ENCODE measurements at regions not wholly inside any gene's neighbourhood (a gene's known extent, or its start where the extent isn't known, plus 50 kb on each side); places are given as distances from the start of the nearest gene placed in this dataset.

DNA sequence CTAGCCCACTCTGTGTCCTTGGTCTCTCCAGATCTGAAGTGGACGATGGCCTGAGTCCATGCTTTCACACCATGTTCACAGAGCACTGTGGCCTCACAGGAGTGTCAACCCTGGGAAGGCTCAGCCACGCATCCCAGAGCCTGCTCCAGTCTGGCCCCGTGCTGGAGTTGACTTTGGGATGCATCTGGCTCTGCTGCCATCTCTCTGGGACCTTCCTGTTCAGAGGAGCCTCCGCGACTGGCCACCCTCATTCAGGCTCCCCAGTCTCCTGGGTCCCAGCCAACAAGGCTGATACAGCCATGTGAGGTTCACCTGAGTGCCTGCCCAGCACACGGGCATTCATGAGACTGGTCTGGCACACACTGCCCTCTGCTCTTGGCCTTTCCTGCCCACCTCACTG lies 199.7 kb upstream of the RAB6C start:
- DNase-seq (ENCODE audit: low read depth in 2 of 2): no peak

DNA sequence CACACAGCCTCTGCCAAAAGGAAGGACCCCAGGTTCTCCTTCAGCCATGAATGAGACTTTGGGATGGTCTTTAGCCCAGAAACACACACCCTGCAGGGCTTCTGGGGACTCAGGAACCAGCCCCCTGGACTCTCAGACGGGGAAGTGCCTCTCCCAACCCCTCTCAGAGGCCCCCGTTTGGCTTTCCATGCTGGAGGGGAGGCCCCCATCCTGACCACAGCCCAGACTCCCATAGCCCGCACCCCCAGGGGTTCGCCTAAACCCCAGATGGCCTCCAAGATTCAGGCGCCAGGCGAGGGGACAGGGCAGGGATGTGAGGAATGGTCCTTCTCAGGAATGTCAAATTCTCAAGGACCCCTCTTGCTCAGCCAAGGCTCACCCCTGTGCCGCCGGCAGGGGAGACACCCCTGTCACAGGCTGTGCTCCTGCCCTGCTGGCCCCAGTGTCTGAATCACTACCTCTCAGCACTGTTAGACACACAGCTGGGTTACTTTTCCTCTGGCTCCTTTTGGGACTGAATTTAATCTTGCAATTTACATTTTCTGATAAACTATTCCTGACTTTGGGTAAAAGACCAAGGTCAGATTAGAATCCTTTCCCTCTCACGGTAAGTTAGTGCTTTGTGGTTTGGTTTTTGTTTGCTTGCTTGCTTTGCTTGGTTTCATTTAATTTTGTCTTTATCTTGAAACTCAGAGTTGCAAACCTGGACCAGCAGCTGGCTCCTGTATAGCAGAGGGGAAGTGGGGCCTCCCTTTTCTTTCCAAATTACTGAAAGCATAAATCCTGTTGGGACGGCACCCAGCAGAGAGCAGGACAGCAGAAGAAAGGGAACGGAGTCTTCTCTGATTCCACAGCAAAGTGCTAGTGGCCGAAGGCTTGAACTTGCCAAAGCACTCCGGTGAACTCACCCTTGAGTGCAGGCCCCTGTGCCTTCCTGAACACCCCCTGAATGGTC lies 198.9 kb upstream of the RAB6C start:
- DNase-seq (ENCODE audit: low read depth in 2 of 2): no peak

DNA sequence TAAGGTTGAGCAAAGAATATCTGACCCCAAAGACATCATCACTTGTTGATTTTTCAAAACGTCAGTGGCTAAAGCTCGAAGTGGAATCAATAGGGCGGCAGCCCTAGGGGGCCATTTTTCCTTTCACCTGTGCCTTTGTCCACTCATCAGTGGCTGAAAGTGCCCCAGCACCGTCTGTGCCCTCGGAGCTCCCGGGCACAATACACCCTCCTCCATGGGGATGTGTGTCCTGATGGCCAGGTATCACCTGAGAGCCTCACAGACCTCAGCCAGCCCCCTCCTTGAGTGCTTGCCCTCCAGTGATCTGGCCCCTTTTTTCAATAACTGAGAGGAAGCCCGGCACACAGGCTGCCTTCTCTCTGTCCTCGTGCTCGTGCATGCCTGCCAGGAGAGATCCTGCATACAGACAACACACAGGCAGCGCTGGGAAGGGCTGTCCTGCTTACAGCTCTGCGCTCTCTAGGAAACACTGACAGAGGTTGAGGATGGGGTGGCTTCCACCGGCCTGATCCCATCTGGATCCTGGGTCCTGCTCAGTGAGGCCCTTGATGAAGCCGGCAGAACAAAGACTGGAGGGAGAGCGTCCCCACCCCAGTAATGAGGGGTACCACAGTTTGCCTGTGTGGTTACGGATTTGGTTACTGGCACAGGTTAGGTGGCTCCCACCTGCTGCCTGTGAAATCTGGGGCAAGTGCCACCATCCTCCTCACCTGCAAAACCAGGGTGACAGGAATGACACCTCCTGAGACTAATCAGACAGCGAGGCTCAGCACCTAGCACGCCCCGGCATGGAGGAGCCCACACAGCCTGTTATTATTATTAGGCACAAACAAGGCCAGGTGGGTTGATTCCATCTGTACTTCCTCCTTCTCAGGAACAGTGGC lies 197.5 kb upstream of the RAB6C start:
- DNase-seq (ENCODE audit: low read depth in 2 of 2): no peak

DNA sequence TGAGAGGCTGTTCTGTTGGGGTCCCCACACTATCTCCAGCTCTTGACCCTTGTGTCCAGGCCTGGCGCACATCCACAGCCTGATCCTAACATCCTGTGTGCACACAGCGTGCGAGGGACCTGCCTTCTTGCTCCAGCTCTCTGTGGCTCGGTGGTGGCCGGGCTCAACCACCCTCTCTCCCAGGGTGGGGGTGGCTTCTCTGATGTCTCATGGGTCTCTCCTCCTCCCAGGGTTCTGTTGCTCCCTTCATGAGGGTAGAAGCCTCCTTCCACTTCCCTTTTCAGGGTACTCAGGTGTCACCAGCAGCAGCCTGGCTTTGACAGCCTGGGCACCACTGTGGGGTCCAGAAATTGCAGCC lies 196.9 kb upstream of the RAB6C start:
- DNase-seq (ENCODE audit: low read depth in 2 of 2): no peak

DNA sequence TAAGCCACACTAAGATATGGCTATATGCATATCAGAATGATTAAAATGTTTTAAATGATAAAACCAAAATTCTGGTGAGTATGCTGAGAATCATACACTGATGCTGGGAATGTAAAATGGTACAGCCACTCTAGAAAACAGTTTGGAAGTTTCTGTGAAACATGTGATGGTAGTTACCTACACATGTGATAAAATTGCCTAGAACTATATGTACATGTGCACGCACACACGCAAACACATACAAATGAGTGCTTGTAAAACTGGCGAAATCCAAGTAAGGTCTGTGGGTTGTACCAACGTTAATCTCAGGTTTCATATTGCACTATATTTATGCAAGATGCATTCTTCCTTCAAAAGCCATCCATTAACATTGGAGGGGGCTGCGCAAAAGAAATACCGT lies 195.0 kb upstream of the RAB6C start:
- DNase-seq (ENCODE audit: low read depth in 2 of 2): no peak

DNA sequence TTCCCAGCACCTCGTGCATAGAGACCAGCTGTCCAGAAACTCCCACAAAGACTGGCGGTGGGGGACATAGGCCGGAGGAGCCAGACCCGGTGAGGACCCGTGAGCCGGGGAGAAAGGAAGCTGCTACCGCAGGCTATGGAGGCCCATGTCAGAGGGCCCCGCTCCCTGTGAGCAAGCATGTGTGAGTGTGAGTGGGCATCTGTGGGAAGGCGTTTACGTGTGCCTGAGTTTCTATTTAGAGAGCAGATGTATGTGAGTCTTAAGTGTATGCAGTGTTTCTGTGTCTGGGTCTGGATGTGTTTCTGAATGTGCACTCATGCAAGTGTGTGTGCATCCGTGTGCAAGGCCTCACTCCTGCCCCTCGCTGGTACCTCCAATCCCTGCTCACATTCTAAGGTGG lies 187.8 kb upstream of the RAB6C start:
- no peak for DNase-seq (ENCODE audit: low read depth in 2 of 2)

DNA sequence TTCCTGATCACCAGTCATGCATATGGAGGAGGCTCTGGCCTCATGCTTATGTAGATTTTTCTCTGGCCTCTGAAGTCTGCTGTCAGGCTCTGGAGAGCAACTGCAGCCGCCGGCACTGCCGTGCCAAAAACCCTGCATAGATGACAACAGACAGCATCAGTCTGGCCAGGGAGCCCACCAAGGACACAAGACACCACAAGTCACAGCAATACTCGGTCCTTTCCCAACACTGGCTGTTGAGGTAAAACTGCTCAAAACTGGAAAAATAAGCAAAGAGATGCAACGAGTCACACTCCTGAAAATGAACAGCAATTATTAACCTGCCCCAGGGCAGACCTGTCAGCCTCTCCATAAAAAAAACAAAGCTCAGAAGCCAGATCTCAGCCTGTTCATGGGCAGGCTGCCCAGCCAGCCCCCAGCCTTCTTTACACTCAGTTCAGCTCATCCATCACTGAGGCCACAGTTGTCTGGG lies 186.0 kb upstream of the RAB6C start:
- no peak for DNase-seq (ENCODE audit: low read depth in 2 of 2)

DNA sequence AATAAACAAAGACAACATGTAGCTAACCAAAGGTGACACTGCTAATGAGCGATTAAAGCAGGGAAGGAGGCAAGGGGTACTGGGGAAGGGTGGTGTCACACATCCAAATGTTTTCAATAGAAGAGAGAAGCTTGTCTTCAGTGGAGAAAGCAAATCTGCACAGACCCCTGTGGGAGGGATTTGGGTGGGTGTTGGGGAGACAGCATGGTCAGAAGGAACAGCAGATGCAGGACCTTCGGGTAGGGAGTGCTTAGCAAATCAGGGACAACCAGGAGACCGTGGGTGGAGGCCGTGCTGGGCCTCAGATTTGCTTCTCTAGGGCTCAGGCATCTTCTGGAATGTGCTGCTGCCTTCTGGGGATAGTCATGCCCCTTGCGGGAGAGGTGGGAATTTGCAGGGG lies 185.3 kb upstream of the RAB6C start:
- DNase-seq (ENCODE audit: low read depth in 2 of 2): no peak

DNA sequence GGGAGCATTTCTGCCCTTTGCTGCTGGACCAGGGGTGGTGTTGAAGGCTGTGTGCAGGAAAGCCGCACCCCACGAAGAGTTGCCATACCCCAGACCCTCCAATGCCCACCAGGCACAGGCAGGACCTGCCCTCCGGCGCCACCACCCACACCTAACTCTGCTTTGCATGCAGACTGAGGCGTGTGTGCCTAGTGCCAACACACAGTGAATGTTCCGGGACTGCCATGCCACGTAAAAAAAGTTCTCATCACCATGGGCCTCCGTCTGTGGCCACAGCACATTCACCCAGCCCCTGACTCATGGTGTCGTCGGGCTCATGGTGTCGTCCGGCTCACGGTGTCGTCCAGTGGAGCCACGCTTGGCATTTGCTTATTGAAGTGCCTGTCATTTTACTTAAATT lies 184.9 kb upstream of the RAB6C start:
- no peak for DNase-seq (ENCODE audit: low read depth in 2 of 2)

DNA sequence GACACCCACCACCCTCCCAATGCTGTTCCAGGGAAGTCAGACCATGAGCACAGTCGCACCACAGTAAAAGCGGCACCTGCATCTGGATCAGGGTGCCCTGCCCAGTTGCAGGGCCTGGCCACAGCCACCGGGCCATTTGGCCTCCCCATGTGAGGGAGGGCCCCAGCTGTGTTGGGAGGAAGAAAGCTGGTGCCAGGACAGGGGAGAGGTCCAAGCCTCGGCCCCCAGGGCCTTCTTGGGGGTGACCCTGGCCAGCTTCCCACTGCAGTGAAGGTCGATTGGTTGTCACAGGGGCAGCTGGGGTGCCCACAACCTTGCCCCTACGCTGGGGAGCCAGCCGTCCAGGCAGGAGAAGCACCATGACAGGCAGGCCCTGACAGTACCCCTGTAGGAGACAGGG lies 183.2 kb upstream of the RAB6C start:
- DNase-seq (ENCODE audit: low read depth in 2 of 2): no peak

DNA sequence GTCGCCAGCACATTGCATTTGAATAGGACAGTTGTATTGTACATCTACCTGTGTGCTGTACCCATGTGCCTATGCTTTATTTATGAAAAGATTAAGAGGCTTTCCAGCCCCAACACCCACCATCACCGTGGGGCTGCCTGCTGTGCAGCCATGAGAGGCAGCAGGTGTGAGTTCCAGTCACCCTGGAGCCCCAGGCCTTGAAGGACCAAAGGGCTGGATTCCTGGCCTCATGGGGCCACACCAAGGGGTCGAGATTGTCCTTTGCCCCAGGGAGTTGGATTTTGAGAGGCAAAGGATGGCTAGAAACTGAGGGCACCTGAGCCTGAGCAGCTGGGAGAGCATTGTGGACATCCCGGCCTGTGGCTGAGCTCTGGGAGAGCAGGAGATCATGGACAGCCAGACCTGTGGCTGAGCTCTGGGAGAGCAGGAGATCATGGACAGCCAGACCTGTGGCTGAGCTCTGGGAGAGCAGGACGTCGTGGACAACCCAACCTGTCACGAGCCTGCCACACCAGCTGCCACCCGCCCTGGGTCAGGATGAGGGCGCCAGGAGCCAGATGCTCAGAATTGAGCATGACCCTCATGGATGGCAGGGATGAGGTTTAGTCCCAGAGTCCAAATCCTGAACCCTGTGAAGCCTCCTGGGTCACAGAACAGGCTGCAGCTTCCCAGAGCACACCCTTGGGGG lies 182.5 kb upstream of the RAB6C start:
- DNase-seq (ENCODE audit: low read depth in 2 of 2): no peak

DNA sequence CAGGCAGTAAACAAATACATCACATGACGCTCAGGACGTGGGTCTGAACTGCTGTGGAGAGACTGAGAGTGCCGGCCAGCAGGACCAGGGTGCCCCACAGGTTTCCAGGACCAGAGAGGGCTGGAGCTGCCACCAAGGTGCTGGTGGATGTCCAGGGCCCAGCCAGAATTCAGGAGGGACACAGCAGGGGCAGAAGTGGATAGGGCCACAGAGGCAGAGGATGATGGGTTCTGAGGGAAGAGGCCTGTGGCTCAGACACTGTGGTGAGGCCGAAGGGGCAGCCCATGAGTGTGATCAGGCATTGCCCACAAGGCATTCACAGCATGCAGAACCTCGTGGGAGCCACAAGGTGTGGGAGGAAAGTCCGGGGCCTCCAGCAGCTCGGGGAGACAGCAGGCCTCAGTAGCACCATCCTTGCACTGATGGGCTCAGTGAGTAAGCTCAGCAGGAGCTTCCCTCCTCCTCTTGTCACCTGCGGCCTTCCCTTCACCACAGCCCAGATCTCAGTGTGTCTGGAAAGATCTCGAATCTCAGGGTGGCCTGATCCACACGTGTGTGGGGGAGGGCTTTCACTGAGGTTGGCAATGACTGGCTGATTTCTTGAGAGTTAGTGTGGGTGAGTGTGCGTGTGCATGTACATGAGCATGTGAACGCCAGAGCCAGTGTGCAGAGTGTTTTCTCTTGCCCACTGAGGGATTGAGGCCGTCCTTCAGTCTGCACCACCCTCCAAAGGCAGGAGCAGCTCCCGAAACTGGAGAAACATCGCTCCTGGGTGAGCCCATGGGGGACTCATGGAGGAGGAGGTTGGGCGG lies 181.8 kb upstream of the RAB6C start:
- no peak for DNase-seq (ENCODE audit: low read depth in 2 of 2)

DNA sequence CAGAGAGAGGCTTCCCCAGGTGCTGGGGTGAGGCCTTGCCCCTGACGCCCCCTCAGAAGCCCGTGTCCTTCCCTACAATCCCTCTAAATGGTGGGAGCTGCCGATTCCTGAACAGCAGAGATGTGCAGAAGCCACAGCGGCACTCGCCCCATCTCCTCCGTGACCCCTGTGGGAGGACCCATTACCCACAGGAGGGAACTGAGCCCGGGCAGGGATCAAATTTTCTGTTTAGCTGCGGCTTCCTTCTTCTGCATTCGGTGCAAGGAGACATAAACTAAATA lies 181.2 kb upstream of the RAB6C start:
- no peak for DNase-seq (ENCODE audit: low read depth in 2 of 2)

DNA sequence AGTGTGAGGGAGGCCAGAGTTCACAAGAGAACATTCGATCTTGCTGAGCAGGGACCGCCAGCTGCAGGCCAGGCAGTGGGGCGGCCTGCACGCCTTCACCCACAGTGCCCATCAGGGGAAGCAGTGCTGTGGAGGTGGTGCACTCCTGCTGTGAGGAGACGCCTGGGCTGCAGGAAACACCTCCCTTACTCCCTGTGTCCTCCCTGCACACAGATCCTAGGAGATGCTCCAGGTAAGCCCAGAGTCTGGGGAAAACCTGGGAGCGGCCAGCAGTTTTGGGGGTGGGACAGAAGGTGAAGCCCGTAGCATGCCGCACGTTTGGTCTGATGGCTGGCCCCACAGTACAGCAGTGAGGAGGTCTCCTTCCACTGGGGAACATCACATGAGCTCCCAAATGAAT lies 180.8 kb upstream of the RAB6C start:
- no peak for DNase-seq (ENCODE audit: low read depth in 2 of 2)

DNA sequence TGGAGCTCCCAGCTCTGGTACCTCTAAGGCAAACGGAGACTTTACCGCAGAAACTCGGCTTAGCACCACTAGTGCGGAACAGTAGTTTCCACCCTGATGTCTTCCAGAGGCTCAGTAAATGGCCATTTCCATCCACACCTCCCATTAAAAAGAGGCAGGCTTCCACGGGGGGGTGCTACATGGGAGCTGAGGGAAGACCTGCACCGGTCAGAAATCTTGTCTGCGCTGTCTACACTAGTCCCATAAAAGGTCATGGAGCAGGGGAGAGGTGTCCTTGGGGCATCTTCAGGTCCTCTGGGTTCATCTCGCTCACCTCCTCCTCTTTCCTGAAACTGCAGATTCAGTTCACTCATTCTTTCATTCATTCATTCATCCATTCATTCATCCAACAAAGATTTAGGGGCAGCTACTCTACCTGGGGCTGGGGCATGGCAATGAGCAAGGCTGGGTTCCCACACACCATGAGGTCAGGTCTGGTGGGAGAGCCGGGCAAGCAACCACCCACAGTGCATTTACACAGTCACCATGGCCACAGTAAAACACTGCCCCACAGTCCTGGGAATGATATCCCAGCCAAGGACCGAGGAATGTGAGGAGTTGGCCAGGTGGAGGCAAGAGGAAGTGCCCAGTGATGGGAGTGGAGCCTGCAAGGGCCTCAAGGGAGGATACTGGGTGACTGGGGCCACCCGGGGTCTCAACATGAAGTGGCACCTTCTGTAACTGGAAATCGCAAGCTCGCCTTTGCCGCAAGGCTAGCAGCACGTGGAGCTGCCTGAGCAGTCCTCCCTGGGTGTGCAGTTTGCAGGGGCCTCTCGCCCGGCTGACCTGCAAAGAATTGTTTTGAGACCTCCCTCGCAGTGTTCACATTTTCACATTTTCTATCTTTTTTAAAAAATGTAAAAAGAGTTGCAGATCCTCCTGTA lies 180.2 kb upstream of the RAB6C start:
- DNase-seq (ENCODE audit: low read depth in 2 of 2): no peak

DNA sequence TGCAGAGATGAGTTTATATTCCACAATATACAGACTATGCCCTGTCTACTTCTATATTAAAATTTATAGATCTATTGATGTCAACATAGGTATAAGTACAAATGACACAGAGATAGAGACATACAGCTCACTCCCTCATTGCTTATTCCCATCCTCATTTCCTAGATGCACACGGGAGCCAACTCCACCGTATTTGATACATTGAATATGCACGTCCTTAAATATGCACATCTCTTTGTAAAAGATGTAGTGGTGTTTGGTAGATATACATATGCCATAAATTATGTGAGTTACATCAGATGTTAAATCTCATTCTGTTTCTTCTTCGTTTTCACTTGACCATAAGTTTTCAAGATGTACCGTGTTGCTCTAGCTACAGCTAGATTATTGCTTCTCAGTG lies 179.2 kb upstream of the RAB6C start:
- DNase-seq (ENCODE audit: low read depth in 2 of 2): no peak

DNA sequence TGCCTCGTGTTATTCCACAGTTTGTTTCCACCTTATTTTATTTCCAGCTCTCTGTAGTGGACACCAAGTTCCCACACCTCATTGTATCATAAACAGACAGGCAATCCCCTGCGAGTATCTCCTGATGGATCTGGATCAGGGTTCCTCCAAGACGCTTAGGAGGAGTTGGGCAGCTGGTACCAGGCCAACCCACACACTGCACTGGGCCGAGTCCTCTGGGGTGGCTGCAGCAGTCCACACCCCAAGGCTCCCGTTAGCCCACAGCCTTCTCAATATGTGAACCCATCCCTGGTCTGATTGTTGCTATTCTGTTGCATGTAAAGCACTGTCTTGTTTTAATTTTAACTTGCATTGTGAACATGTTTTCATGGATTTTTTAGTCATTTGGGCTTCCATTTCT lies 178.8 kb upstream of the RAB6C start:
- no peak for DNase-seq (ENCODE audit: low read depth in 2 of 2)

DNA sequence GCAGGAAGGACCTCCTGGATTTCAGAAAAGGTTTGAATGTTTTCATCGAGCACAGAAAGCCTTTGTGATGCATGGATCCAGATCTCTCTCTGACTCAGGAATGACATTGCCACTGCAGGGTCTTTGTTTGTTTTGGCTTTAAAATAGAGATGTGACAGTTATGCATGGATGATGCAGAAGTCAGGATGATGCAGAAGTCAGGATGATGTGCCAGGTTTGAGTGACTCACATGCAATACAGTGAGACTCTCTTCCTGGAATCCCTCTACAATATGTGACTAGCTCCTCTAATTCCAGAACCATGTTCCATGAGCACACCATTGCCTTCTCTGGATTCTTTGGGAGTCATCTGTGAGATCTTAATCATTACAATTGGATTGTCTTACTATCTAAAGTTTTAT lies 177.9 kb upstream of the RAB6C start:
- no peak for DNase-seq (ENCODE audit: low read depth in 2 of 2)

DNA sequence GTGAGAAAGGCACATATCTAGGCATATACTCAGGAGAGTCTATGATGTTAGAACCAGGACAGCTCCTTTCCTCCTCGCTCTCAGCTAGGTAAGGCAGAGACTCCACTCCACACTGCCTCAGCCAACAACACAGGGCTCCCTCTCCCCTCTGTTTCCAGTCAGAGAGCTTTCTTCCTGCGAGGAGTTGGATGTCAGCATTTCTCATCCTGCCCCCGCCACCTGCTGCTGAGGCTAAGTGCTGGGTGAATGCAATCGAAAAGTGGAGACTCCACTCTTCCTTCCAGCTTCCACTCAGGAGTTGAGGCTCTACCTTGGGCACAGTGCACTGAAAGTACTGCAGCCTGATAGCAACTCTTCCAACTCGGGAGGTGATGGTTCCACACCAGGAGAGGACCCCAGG lies 177.2 kb upstream of the RAB6C start:
- DNase-seq (ENCODE audit: low read depth in 2 of 2): no peak

DNA sequence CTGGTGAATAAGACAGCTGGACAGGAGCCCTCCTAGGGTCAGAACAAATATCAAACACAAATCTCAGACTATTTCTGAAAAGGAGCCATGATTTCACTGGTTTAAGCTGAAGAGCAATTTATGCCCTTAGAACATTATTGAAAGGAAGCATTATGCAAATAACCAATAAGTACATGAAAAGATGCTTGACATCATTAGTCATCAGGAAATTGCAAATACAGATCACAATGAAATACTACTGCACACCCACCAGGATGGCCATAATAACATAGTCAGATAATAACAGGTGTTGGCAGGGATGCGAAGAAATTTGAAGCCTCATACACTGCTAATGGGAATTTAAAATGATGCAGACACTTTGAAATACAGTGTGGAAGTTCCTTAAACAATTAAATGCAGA lies 176.4 kb upstream of the RAB6C start:
- no peak for DNase-seq (ENCODE audit: low read depth in 2 of 2)

DNA sequence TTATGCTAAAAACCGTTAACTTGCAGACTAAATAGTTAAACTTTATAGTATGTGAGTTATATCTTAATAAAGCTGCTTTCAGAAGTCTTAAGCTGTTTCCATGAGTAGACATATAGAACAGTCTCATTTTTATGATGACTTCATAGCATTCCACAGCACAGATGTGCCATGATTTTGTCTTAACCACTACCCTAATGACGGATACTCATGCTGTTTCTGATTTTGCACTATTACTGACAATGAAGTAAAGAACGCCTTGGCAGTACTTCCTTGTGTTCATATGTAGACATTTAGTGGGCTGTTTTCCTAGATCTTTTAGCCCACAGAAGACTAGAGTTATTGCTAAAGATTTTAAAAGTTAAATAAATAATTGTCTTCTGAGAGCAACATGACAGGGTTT lies 175.6 kb upstream of the RAB6C start:
- no peak for DNase-seq (ENCODE audit: low read depth in 2 of 2)
